HG03558 (cell line): ENCODE measurements at regions not wholly inside any gene's neighbourhood (a gene's known extent, or its start where the extent isn't known, plus 50 kb on each side); places are given as distances from the start of the nearest gene placed in this dataset.
A peak's percentile ranks its signal among the peaks of the same experiment; 100 is the strongest.
"Not testable (repeated sequence)": the region's sequence is repeated elsewhere in the genome, so short reads cannot be mapped to it uniquely, and the experiment has no call there.

Experiments used
- ATAC-seq: cut with Tn5 transposase; IDR thresholded peaks from one replicate; pipeline ENCODE4 v1.9.1; 2021; ENCODE audit warnings: moderate number of reproducible peaks; ENCODE audit not compliant: unreplicated experiment; ENCODE audit errors: extremely low read depth

DNA sequence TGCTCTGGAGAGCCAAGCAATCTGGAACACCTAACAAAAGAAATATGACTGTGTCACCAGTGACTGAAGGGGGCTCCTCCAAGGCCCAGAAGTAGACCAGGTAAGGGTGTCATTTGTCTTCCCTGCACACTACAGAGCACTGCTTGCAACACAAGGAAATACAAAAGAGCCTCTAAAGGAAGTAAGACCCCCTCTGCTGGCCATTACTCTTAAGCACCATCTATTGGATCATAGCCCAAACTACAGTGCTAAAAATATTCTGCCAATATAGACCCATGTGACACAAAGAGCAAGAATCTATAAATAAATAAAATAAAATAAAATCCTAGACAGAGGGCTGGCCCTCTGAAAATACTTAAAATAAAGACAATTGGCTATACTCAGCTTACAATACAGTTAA, 528.7 kb downstream of the TMA16 start:
- ATAC-seq = no peak

DNA sequence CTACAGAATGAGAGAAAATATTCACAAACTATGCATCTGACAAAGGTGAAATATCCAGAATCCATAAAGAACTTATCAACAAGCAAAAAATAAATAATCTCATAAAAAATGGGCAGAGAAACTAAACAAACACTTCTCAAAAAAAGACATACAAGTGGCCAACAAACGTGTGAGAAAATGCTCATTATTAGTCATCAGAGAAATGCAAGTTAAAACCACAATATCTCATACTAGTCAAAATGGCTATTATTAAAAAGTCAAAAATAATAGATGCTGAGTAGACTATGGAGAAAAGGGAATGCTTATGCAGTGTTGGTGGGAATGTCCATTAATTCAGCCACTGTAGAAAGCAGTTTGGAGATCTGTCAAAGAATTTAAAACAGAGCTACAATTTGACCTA, 533.3 kb downstream of the TMA16 start:
- ATAC-seq = peak; percentile 44

GRCh38 chr4:164039482-164039881, 545.0 kb downstream of the TMA16 start:
- ATAC-seq = no peak

DNA sequence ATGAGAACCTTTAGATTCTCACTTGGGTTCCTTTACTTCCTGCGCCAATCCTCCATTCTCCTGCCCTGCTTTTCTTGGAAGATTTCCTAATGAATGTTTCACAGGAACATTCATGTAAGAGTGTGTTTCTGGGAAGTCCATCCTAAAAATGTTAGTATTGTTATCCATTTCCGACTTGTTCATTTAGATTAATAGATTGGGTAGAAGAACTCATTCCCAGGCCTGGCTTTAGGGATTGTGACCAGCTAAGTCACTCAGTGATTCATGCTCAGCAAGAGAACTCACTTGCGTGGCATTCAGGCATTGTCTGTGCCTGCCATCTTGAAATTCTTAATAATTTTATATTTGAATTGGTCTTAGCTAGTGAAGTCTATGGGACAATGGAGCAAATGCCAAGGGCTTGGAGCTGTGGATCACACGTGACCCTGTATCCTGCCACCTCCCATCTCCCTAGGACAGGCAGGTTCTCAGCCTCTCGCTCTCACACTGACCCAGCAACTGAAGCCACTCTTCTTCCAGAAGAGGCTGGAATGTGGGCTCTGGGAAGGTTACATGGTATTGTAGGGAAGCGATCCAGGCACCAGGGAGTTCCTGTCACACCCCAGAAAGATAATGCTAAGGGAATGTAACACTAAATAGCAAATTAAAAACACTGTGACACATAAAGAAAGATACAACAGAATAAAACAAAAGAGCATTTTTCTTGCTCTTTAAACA, 562.1 kb downstream of the TMA16 start:
- no peak for ATAC-seq

DNA sequence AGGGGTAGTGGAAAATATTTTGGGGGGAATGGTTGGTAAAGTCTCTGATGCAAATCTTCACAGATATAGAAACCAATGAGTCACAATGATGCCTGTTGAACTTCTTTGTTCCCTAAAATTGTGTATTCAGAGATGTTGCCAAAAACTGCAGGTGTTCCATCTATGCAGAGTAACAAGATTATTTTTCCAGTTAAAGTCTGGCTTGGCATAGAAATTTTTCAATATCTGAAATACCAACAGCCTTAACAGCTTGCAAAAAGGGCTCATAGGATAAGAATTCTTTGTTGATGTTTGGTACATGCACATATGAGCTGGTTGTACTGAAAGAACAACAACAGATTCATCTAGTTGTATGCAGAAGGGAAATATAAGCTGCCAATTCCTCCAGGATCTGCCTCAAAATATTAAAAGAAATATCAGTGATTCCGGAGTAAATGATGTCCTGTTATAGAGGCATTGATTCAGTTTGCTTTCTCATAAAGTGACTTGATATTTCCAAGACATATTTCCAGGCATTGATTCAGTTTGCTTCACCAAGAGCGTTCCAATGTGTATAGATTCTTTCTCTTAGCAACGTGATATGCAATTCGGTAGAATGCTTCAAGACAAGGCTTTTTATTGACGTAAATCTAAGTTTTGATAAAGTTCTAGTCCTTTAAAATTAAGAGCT, 564.4 kb downstream of the TMA16 start:
- no peak for ATAC-seq

- ATAC-seq = no peak
These were observed 566.0 kb downstream of the TMA16 start for GRCh38 chr4:164060456-164060855.

GRCh38 chr4:164068392-164068791, 573.9 kb downstream of the TMA16 start:
- ATAC-seq = no peak

GRCh38 chr4:164070625-164071024, 576.1 kb downstream of the TMA16 start:
- ATAC-seq = no peak

- ATAC-seq = no peak
These were observed 586.9 kb downstream of the TMA16 start for GRCh38 chr4:164081371-164081770.

- no peak for ATAC-seq
These were observed 587.3 kb downstream of the TMA16 start for GRCh38 chr4:164081801-164082200.

DNA sequence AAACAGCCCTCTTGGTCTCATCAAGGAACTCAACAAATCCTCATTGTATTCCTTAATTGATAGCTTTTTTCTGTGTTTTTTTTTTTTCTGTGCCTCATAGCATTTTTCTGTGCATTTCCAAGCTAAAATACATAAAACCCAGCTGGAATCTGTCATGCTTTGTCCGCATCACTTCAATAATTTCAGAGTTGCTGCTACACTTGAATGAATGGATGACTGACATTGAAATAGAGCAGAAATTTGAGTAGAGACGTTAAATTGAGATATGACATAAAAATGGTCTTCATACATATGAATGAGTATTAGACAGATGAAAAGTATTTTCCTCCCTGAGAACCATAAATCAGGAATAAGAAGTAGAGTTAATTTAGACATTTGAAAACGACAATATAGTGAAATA, 593.2 kb downstream of the TMA16 start:
- no peak for ATAC-seq

GRCh38 chr4:164095313-164096110, 601.0 kb downstream of the TMA16 start:
- ATAC-seq = no peak

- ATAC-seq = no peak
These were observed 602.5 kb downstream of the TMA16 start for GRCh38 chr4:164096766-164097518.

- not testable (repeated sequence) for ATAC-seq
These were observed 606.4 kb downstream of the TMA16 start for GRCh38 chr4:164100741-164101365.

GRCh38 chr4:164108971-164109370, 614.5 kb downstream of the TMA16 start:
- ATAC-seq = no peak

DNA sequence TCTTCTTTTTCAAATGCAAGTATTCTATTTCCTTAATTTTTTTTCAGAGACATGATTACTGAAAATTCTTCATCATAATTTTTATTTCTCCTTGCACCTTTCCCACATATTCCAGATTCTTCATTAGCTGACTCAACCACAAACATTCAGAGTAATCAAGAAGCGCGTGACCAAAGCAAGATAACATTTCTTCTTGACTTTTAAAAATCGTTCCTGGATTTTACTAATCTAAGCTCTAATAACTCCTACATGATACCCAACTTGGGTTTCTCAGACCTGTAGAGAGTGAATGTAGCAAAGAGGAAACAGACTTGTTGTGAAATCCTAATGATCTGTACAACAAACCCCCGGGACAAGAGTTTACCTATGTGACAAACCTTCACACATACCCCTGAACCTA, 615.0 kb downstream of the TMA16 start:
- ATAC-seq = no peak

DNA sequence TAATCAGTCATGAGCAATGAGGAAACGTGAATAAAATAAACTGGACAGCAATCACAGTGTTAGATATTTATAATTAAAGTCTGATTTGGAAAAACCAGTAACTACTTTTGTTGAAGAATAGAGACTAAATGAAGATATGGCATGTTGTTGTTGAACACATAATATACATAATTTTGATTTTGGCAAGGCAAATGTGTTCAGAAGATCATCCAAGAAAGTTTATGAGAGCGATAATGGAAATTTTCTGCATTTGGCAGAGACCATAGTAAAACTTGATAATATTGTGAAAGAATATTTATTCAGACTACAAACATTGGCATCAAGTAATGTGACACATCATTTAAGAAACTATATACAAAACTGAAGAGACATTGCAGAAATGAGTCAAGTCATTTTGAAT, 620.7 kb downstream of the TMA16 start:
- ATAC-seq = no peak

GRCh38 chr4:164116286-164116685, 621.8 kb downstream of the TMA16 start:
- ATAC-seq = no peak

GRCh38 chr4:164134388-164134787, 619.5 kb upstream of the SMIM31 start:
- ATAC-seq = no peak

GRCh38 chr4:164136180-164136616, 617.7 kb upstream of the SMIM31 start:
- ATAC-seq = no peak
